ENCODE measurements at regions not wholly inside any gene's neighbourhood (a gene's known extent, or its start where the extent isn't known, plus 50 kb on each side); places are given as distances from the start of the nearest gene placed in this dataset.
A peak's percentile ranks its signal among the peaks of the same experiment; 100 is the strongest.
"Not testable (repeated sequence)": the region's sequence is repeated elsewhere in the genome, so short reads cannot be mapped to it uniquely, and the experiment has no call there.

GRCh38 chr2:222362336-222362735, 62.0 kb upstream of the SGPP2 start:
- ATAC-seq = no peak
- Histone ChIP-seq H3K9me3 (ENCODE audit: low read length) (no peaks in the 10 kb centered on the region), H3K4me2 (ENCODE audit: low read length) (no peak overlapping the region), H3K36me3 (ENCODE audit: low read depth, low read length) (no peaks in the 10 kb centered on the region), H3K9ac (ENCODE audit: low read length) (no peak overlapping the region), H4K20me1 (ENCODE audit: low read length) (no peaks in the 10 kb centered on the region), H3K27ac (ENCODE audit: low read length) (no peak overlapping the region), H3K27me3 (ENCODE audit: low read length) (peaks cover 8% of the 10 kb centered on the region; the same call in 1 of the 2 replicates), H3F3A (ENCODE audit: low read length, unreplicated experiment) (no peaks in the 10 kb centered on the region), H3K9me2 (replicated peaks; ENCODE audit: low read length) (0 out of 2 replicates have a peak, but pooled peaks cover 3% of the 10 kb centered on the region), H3K4me1 (ENCODE audit: insufficient read depth, low read length) (peaks cover 13% of the 10 kb centered on the region), H3K4me3 (ENCODE audit: low read length) (no peak overlapping the region), H2AFZ (ENCODE audit: low read length) (no peak overlapping the region), H3K79me2 (ENCODE audit: low read length) (no peaks in the 10 kb centered on the region)
- intact Hi-C loops (cut with micrococcal nuclease) = no loop called here
- BruUV-seq (replicated peaks) = no TSS peak
- ChIA-PET POLR2A (ENCODE audit: unreplicated experiment) (no interaction called here), CTCF (no interaction called here)
- DNase-seq = no peak
- TF ChIP-seq, protein P1, sequence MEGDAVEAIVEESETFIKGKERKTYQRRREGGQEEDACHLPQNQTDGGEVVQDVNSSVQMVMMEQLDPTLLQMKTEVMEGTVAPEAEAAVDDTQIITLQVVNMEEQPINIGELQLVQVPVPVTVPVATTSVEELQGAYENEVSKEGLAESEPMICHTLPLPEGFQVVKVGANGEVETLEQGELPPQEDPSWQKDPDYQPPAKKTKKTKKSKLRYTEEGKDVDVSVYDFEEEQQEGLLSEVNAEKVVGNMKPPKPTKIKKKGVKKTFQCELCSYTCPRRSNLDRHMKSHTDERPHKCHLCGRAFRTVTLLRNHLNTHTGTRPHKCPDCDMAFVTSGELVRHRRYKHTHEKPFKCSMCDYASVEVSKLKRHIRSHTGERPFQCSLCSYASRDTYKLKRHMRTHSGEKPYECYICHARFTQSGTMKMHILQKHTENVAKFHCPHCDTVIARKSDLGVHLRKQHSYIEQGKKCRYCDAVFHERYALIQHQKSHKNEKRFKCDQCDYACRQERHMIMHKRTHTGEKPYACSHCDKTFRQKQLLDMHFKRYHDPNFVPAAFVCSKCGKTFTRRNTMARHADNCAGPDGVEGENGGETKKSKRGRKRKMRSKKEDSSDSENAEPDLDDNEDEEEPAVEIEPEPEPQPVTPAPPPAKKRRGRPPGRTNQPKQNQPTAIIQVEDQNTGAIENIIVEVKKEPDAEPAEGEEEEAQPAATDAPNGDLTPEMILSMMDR (conservative IDR thresholded peaks at IDR 0.05; ENCODE audit: low read depth, low read length) = no peak
- TF ChIP-seq EZH2 (IDR thresholded peaks at IDR 0.05; ENCODE audit: low read length, unreplicated experiment) (no peak), EZH2phosphoT487 (IDR thresholded peaks at IDR 0.05; ENCODE audit: borderline replicate concordance, low read length) (no peak)

DNA sequence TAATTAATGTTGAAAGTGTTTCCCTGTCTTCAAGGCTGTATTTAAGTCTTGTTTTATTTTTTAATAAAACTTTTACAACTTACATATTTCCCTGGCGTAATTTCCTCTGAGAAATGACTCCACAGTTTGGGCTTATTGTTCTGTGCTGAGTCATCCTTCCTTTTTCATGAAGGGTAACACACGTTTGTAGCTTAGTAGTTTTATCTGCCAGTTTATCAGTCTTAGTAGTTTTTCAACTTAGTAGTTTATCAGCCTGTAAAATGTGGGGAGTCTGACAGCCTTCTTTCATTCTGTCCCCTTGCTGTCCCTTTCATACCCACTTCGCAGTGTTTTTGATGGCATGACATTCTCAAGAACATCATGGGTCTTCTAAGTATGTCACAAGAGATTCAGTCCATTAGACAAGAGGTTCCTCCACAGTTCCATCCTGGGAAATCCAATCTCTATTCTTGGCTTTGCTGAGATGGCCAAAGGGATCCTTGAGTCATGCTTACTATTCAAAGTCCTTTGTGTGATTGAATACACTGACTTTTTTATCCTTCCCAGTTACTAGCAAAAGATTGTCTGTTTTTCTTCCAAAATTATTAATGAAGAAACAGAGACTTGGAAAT, 60.0 kb upstream of the SGPP2 start:
- Histone ChIP-seq H3K27me3 (ENCODE audit: low read length) (no peaks in the 10 kb centered on the region; the same call in 1 of the 2 replicates), H3F3A (ENCODE audit: low read length, unreplicated experiment) (no peaks in the 10 kb centered on the region), H3K36me3 (ENCODE audit: low read depth, low read length) (no peaks in the 10 kb centered on the region), H3K9ac (ENCODE audit: low read length) (no peak overlapping the region), H3K79me2 (ENCODE audit: low read length) (no peaks in the 10 kb centered on the region), H2AFZ (ENCODE audit: low read length) (peak overlapping the region; percentile 31; the same call in 1 of the 2 replicates), H3K4me2 (ENCODE audit: low read length) (peak overlapping the region; percentile 40), H3K9me2 (replicated peaks; ENCODE audit: low read length) (0 out of 2 replicates have a peak, but pooled peaks cover 3% of the 10 kb centered on the region), H4K20me1 (ENCODE audit: low read length) (no peaks in the 10 kb centered on the region), H3K4me1 (ENCODE audit: insufficient read depth, low read length) (peaks cover 13% of the 10 kb centered on the region), H3K4me3 (ENCODE audit: low read length) (no peak overlapping the region), H3K27ac (ENCODE audit: low read length) (peak overlapping the region; percentile 43), H3K9me3 (ENCODE audit: low read length) (no peaks in the 10 kb centered on the region)
- TF ChIP-seq, protein P1 (conservative IDR thresholded peaks at IDR 0.05; ENCODE audit: low read depth, low read length) = no peak
- no peak for TF ChIP-seq EZH2 (IDR thresholded peaks at IDR 0.05; ENCODE audit: low read length, unreplicated experiment)
- TF ChIP-seq EZH2phosphoT487 (IDR thresholded peaks at IDR 0.05; ENCODE audit: borderline replicate concordance, low read length) = no peak
- ChIA-PET POLR2A (ENCODE audit: unreplicated experiment) (no interaction called here), CTCF (no interaction called here)
- DNase-seq = peak; percentile 56
- intact Hi-C loops (cut with micrococcal nuclease) = no loop called here
- no TSS peak for BruUV-seq (replicated peaks)
- ATAC-seq = peak; percentile 55

DNA sequence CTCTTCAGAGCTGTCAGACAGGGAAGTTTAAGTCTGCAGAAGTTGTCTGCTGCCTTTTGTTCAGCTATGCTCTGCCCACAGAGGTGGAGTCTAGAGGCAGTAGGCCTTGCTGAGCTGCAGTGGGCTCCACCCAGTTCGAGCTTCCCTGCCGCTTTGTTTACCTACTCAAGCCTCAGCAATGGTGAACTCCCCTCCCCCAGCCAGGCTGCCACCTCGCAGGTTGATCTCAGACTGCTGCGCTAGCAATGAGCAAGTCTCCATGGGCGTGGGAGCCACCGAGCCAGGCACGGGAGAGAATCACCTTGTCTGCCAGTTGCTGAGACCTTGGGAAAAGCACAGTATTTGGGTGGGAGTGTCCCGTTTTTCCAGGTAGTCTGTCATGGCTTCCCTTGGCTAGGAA, 56.1 kb upstream of the SGPP2 start:
- H3K9me2 ChIP-seq (replicated peaks; ENCODE audit: low read length); H3K9ac ChIP-seq (ENCODE audit: low read length); POLR2A ChIA-PET (ENCODE audit: unreplicated experiment); DNase-seq; H3K27me3 ChIP-seq (ENCODE audit: low read length); intact Hi-C loops (cut with micrococcal nuclease); H2AFZ ChIP-seq (ENCODE audit: low read length); H3K27ac ChIP-seq (ENCODE audit: low read length); CTCF ChIA-PET; H3K4me3 ChIP-seq (ENCODE audit: low read length); H3F3A ChIP-seq (ENCODE audit: low read length, unreplicated experiment); H3K9me3 ChIP-seq (ENCODE audit: low read length); H4K20me1 ChIP-seq (ENCODE audit: low read length); H3K4me2 ChIP-seq (ENCODE audit: low read length); H3K79me2 ChIP-seq (ENCODE audit: low read length); ATAC-seq; H3K36me3 ChIP-seq (ENCODE audit: low read depth, low read length); BruUV-seq (replicated peaks): not testable (repeated sequence)
- peaks cover 13% of the 10 kb centered on the region for H3K4me1 ChIP-seq (ENCODE audit: insufficient read depth, low read length)
